GM12864 (cell line): ENCODE measurements at regions not wholly inside any gene's neighbourhood (a gene's known extent, or its start where the extent isn't known, plus 50 kb on each side); places are given as distances from the start of the nearest gene placed in this dataset.

Experiments used
- DNase-seq: peaks from one replicate; pipeline ENCODE4 v3.0.0-alpha.2; 2011; ENCODE audit warnings: low read depth
- H3K4me3 ChIP-seq: 2 replicates; pipeline ENCODE4 v1.5.1; 2011; ENCODE audit warnings: mild to moderate bottlenecking, low read depth, low read length, control low read depth
- TF ChIP-seq, protein P1 (sequence below): IDR thresholded peaks from 2 replicates; pipeline ENCODE4 v1.5.1; 2011; ENCODE audit warnings: low read depth, mild to moderate bottlenecking, moderate library complexity, low read length, control low read depth, inconsistent platforms; ENCODE audit errors: missing control alignments

DNA sequence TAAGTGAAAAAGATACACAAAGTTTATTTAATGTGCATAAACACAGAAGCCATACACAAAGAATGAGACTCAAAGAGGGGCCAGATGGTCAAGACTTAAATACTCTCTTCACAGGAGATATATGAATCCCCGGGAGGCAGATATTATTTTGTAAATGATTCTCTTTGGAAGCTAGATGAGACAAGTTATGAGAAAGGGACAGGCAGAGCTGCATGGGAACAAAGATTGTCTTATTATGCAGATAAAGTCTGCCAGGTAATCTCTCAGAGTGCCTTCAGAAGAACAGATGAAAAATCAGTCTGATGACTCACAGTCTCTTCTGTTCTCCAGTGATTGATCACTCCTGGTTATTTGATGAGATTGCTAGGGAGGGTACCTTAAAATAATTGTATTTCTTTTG, 89.0 kb downstream of the NAF1 start:
- no peak for DNase-seq
- H3K4me3 ChIP-seq = no peak overlapping the region
- TF ChIP-seq, protein P1, sequence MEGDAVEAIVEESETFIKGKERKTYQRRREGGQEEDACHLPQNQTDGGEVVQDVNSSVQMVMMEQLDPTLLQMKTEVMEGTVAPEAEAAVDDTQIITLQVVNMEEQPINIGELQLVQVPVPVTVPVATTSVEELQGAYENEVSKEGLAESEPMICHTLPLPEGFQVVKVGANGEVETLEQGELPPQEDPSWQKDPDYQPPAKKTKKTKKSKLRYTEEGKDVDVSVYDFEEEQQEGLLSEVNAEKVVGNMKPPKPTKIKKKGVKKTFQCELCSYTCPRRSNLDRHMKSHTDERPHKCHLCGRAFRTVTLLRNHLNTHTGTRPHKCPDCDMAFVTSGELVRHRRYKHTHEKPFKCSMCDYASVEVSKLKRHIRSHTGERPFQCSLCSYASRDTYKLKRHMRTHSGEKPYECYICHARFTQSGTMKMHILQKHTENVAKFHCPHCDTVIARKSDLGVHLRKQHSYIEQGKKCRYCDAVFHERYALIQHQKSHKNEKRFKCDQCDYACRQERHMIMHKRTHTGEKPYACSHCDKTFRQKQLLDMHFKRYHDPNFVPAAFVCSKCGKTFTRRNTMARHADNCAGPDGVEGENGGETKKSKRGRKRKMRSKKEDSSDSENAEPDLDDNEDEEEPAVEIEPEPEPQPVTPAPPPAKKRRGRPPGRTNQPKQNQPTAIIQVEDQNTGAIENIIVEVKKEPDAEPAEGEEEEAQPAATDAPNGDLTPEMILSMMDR = no peak

DNA sequence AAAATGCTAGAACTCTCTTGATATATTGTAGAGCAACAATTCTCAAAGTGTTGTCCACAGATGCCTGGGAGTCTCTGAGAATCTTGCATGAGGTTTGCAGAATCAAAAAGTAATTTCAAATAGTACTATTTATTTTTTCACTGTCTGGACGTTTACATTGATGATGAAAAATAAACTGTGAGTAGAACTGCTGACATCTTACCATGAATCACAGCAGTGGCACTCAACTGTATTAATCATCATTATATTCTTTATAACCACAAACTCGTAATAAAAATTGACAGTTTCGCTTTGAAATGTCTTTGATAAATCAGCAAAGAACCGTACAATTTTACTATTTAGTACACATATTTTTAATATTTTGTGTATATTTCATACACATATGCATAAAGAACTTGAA, 94.5 kb downstream of the NAF1 start:
- no peak for DNase-seq
- TF ChIP-seq, protein P1 = no peak
- H3K4me3 ChIP-seq = no peak overlapping the region

DNA sequence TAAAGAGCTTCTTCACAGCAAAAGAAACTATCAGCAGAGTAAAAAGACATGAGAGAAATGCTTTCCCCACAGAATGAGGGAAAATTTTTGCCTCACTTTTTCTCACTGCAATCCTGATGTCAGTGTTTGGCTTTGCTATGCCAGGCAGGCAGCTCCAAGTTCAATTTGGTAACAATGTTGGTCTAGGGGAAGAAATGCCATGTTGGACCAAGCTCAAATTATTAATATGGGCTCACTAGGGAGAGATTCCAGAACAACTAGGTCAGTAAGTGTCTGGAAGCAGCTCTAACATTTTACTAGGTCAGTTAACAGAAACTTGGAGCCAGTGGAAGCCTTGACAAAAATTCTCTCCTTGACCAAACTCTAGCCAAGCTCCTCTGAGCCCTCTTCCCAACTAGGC, 95.4 kb downstream of the NAF1 start:
- H3K4me3 ChIP-seq = no peak overlapping the region
- DNase-seq = no peak
- TF ChIP-seq, protein P1 = no peak

DNA sequence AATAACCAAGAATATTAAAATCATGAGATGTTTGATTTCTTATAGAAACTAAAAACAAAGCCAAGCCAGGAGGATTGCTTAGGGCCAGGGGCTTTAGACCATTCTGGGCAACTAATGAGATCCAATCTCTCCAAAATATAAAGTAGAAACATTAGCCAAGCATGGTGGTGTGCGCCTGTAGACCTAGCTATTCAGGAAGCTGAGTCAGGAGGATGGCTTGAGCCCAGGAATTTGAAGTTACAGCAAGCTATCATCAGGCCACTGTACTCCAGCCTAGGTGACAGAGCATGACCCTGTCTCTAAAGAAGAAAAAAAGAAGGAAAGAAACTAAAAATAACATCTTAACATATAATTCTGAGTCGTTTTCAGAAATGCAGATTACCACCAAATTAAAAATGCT, 96.7 kb downstream of the NAF1 start:
- H3K4me3 ChIP-seq = no peak overlapping the region
- no peak for DNase-seq
- TF ChIP-seq, protein P1 = no peak

DNA sequence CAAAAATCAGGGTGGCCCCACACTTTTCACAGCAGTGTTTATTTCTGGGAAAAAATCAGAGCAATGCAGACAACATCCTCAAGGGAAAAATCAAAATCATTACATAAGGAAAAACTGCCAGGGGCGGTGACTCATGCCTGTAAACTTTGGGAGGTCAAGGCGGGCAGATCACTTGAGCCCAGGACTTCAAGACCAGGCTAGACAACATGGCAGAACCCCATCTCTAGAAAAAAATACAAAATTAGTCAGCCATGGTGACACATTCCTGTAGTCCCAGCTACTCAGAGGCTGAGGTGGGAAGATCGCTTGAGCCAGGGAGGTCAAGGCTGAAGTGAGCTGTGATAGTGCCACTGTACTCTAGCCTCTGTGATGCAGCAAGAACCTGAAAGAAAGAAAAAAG, 102.8 kb downstream of the NAF1 start:
- no peak for DNase-seq

GRCh38 chr4:163048447-163048846, 118.2 kb downstream of the NAF1 start:
- no peak for DNase-seq
- no peak overlapping the region for H3K4me3 ChIP-seq
- TF ChIP-seq, protein P1 = peak; percentile 58

More for the DNA sequence above, 102.8 kb downstream of the NAF1 start:
- TF ChIP-seq, protein P1 = no peak
- no peak overlapping the region for H3K4me3 ChIP-seq

- DNase-seq = no peak
- H3K4me3 ChIP-seq = no peak overlapping the region
- TF ChIP-seq, protein P1 = no peak
Measured at GRCh38 chr4:163042306-163042705, 124.4 kb downstream of the NAF1 start.
